ENCODE measurements at regions not wholly inside any gene's neighbourhood (a gene's known extent, or its start where the extent isn't known, plus 50 kb on each side); places are given as distances from the start of the nearest gene placed in this dataset.

GRCh38 chr6:82740072-82740471, 325.6 kb downstream of the UBE3D start:
- intact Hi-C loops (cut with DNase I) = no loop called here
- H3K36me3 ChIP-seq = no peaks in the 10 kb centered on the region
- H3K27ac ChIP-seq = no peak overlapping the region
- H3K4me3 ChIP-seq = no peak overlapping the region
- H3K27me3 ChIP-seq = no peaks in the 10 kb centered on the region
- H3K9me3 ChIP-seq = no peaks in the 10 kb centered on the region
- TF ChIP-seq CTCF (IDR thresholded peaks at IDR 0.05) = no peak
- H3K4me1 ChIP-seq = no peaks in the 10 kb centered on the region
- DNase-seq (ENCODE audit: low spot score in 2 of 2) = no peak

- H3K9me3 ChIP-seq = no peaks in the 10 kb centered on the region
- TF ChIP-seq CTCF (IDR thresholded peaks at IDR 0.05) = no peak
Observed at GRCh38 chr6:82741325-82741995, 324.2 kb downstream of the UBE3D start.

GRCh38 chr6:82741996-82742385, 323.6 kb downstream of the UBE3D start:
- no peaks in the 10 kb centered on the region for H3K9me3 ChIP-seq
- H3K4me3 ChIP-seq = no peak overlapping the region
- DNase-seq (ENCODE audit: low spot score in 2 of 2) = no peak
- no peaks in the 10 kb centered on the region for H3K27me3 ChIP-seq
- no peaks in the 10 kb centered on the region for H3K4me1 ChIP-seq
- intact Hi-C loops (cut with DNase I) = no loop called here
- H3K27ac ChIP-seq = no peak overlapping the region
- H3K36me3 ChIP-seq = no peaks in the 10 kb centered on the region
- TF ChIP-seq CTCF (IDR thresholded peaks at IDR 0.05) = no peak

More at GRCh38 chr6:82741325-82741995, 324.2 kb downstream of the UBE3D start:
- no peak for DNase-seq (ENCODE audit: low spot score in 2 of 2)
- Histone ChIP-seq H3K4me3 (no peak overlapping the region), H3K36me3 (no peaks in the 10 kb centered on the region), H3K27ac (no peak overlapping the region), H3K4me1 (no peaks in the 10 kb centered on the region), H3K27me3 (no peaks in the 10 kb centered on the region)
- intact Hi-C loops (cut with DNase I) = no loop called here

- TF ChIP-seq CTCF (IDR thresholded peaks at IDR 0.05) = no peak
- Histone ChIP-seq H3K27ac (no peak overlapping the region), H3K27me3 (no peaks in the 10 kb centered on the region), H3K4me3 (no peak overlapping the region), H3K9me3 (no peaks in the 10 kb centered on the region), H3K36me3 (no peaks in the 10 kb centered on the region), H3K4me1 (no peaks in the 10 kb centered on the region)
- DNase-seq (ENCODE audit: low spot score in 2 of 2) = no peak
- intact Hi-C loops (cut with DNase I) = no loop called here
Observed at GRCh38 chr6:82744286-82745015, 321.2 kb downstream of the UBE3D start.

- intact Hi-C loops (cut with DNase I) = no loop called here
- Histone ChIP-seq H3K27ac (no peak overlapping the region), H3K4me1 (no peaks in the 10 kb centered on the region), H3K36me3 (no peaks in the 10 kb centered on the region), H3K9me3 (no peaks in the 10 kb centered on the region), H3K27me3 (no peaks in the 10 kb centered on the region), H3K4me3 (no peak overlapping the region)
- no peak for TF ChIP-seq CTCF (IDR thresholded peaks at IDR 0.05)
- no peak for DNase-seq (ENCODE audit: low spot score in 2 of 2)
Observed at GRCh38 chr6:82750556-82750955, 315.1 kb downstream of the UBE3D start.

Data from ascending aorta (tissue), 2 donors.